B cell (primary cell): ENCODE measurements at regions not wholly inside any gene's neighbourhood (a gene's known extent, or its start where the extent isn't known, plus 50 kb on each side); places are given as distances from the start of the nearest gene placed in this dataset.

Experiments used
- ATAC-seq: fragments of 200-7000 bp; cut with Tn5 transposase; one replicate; pipeline ENCODE4 v1.10.0; 2021; ENCODE audit warnings: low read depth, mild to moderate bottlenecking, moderate number of reproducible peaks, moderate library complexity
- CTCF ChIA-PET: fragments of 350-600 bp; sonication (Branson Sonifier 250); formaldehyde crosslinking; loops from one replicate; lab custom pipeline; 2021; ENCODE audit warnings: antibody characterized with exemption, inconsistent platforms; lab: Charles Lee
- POLR2A ChIA-PET: fragments of 350-600 bp; sonication (Branson Sonifier 250); formaldehyde crosslinking; loops from one replicate; lab custom pipeline; 2021; ENCODE audit warnings: antibody characterized with exemption; lab: Charles Lee
- DNase-seq: peaks from one replicate; pipeline ENCODE4 v3.0.0; 2013
- H2AFZ ChIP-seq: 2 replicates; pipeline ENCODE4 v1.6.1; 2012; ENCODE audit warnings: mild to moderate bottlenecking, low read depth, low read length; ENCODE audit not compliant: insufficient read depth, poor library complexity, severe bottlenecking
- H3K27ac ChIP-seq, 2 donors: 1 replicate in 1 of 2; 2 replicates in 1 of 2; pipeline ENCODE4 v1.5.1; 2012 to 2013; ENCODE audit warnings: low read length in 2 of 2, mild to moderate bottlenecking in 2 of 2, moderate library complexity in 1 of 2
- H3K27me3 ChIP-seq, 4 experiments: fragments of 200-600 bp in 1 of 4; sonication (generic) in 1 of 4; replicated peaks in 1 of 4; 1 replicate in 2 of 4; 2 replicates in 2 of 4; pipeline versions ENCODE4 v1.6.1 to v1.7.0; 2013 to 2016; ENCODE audit warnings: low read length in 3 of 4, mild to moderate bottlenecking in 2 of 4, mixed read lengths in 1 of 4, moderate library complexity in 1 of 4; ENCODE audit not compliant: insufficient read depth in 4 of 4, control insufficient read depth in 3 of 4; ENCODE audit errors: control extremely low read depth in 1 of 4
- H3K36me3 ChIP-seq, 2 experiments: replicated peaks in 1 of 2; 1 replicate in 1 of 2; 2 replicates in 1 of 2; pipeline versions ENCODE4 v1.6.1 to v1.7.1; 2013; ENCODE audit warnings: low read length in 1 of 2; ENCODE audit not compliant: insufficient read depth in 2 of 2, control insufficient read depth in 1 of 2; ENCODE audit errors: control extremely low read depth in 1 of 2, extremely low read depth in 1 of 2
- H3K4me1 ChIP-seq, 2 donors: fragments of 200-600 bp in 1 of 2; sonication (generic) in 1 of 2; 1 replicate in 1 of 2; 2 replicates in 1 of 2; pipeline versions ENCODE4 v1.5.1 to v1.6.1; 2013 to 2017; ENCODE audit warnings: low read length in 2 of 2; ENCODE audit not compliant: control insufficient read depth in 2 of 2, insufficient read depth in 2 of 2
- H3K4me2 ChIP-seq: replicated peaks from 2 replicates; pipeline ENCODE3; 2012; ENCODE audit warnings: mild to moderate bottlenecking, low read depth, low read length; ENCODE audit not compliant: poor library complexity, severe bottlenecking
- H3K4me3 ChIP-seq, 5 experiments: fragments of 200-600 bp in 1 of 5; sonication (generic) in 1 of 5; 1 replicate in 3 of 5; 2 replicates in 2 of 5; pipeline versions ENCODE4 v1.5.1 to v1.7.0; 2011 to 2016; ENCODE audit warnings: low read length in 4 of 5, mild to moderate bottlenecking in 4 of 5, low read depth in 2 of 5, control low read depth in 1 of 5, moderate library complexity in 1 of 5; ENCODE audit not compliant: insufficient read depth in 1 of 5; ENCODE audit errors: control extremely low read depth in 1 of 5, extremely low read depth in 1 of 5
- H3K79me2 ChIP-seq: fragments of 200-600 bp; sonication (generic); one replicate; pipeline ENCODE4 v1.6.0; 2016; ENCODE audit warnings: low read length; ENCODE audit not compliant: control insufficient read depth, insufficient read depth
- H3K9ac ChIP-seq: fragments of 200-600 bp; sonication (generic); 2 replicates; pipeline ENCODE4 v1.6.1; 2017; ENCODE audit warnings: mild to moderate bottlenecking, low read length, moderate library complexity
- H3K9me3 ChIP-seq, 3 donors: one replicate each; pipeline versions ENCODE4 v1.6.1 to v1.7.1; 2013; ENCODE audit warnings: low read length in 2 of 3; ENCODE audit not compliant: control insufficient read depth in 2 of 3, insufficient read depth in 1 of 3; ENCODE audit errors: control extremely low read depth in 1 of 3
- H4K20me1 ChIP-seq: 2 replicates; pipeline ENCODE4 v1.6.0; 2012; ENCODE audit warnings: mild to moderate bottlenecking, low read length; ENCODE audit not compliant: insufficient read depth, control insufficient read depth, poor library complexity, severe bottlenecking
- H3K27ac Mint-ChIP-seq: one replicate; pipeline ENCODE4 v1.8.0; 2021; ENCODE audit warnings: mixed read lengths
- H3K27me3 Mint-ChIP-seq: one replicate; pipeline ENCODE4 v1.8.0; 2021; ENCODE audit warnings: mixed read lengths
- H3K4me1 Mint-ChIP-seq: one replicate; pipeline ENCODE4 v1.8.0; 2021; ENCODE audit warnings: mixed read lengths
- H3K4me3 Mint-ChIP-seq: one replicate; pipeline ENCODE4 v1.8.0; 2021; ENCODE audit warnings: mixed read lengths
- H3K9me3 Mint-ChIP-seq: one replicate; pipeline ENCODE4 v1.8.0; 2022; ENCODE audit warnings: mixed read lengths; ENCODE audit not compliant: insufficient read depth
- EZH2 ChIP-seq: IDR thresholded peaks from 2 replicates; pipeline ENCODE4 v1.6.1; 2012; ENCODE audit warnings: borderline replicate concordance, low read depth, mild to moderate bottlenecking, moderate library complexity, low read length; ENCODE audit not compliant: insufficient read depth, poor library complexity, severe bottlenecking
- WGBS: methylation state at CpG from one replicate; pipeline ENCODE4 v1.1.5; 2013; ENCODE audit warnings: missing lambda C conversion rate; ENCODE audit not compliant: insufficient coverage; 5-methylcytosine and 5-hydroxymethylcytosine counted together
- intact Hi-C: fragments of 100-400 bp; cut with micrococcal nuclease; formaldehyde crosslinking; loops from one replicate; pipeline ENCODE4 v1.10.0; 2022
- TF ChIP-seq, protein P1 (sequence below): fragments of 200-600 bp; IDR thresholded peaks from one replicate; pipeline ENCODE4 v1.8.0; 2022; ENCODE audit warnings: antibody characterized with exemption, mild to moderate bottlenecking

DNA sequence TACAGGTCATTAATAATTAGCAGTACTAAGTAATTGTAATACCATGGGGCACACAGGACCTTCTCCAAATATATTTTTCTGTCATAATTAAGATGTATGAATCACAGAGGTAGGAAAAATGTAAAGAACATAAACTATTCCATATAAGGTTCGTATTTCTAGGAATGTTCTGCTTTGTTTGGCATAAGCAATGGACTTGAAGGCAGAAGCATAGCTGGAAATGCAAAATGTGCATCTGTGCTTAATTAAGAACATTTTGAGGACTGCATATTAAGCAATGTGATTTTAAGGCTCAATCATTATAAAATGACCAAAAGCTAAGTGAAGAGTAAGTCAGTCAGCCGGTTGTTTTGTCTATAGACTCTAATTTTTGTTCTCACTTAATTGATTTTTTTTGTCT, 123.2 kb downstream of the RBM43 start:
- no peak overlapping the region for H3K9ac ChIP-seq
- no peaks in the 10 kb centered on the region for H3K9me3 ChIP-seq
- no peak overlapping the region for H3K4me2 ChIP-seq
- no peaks in the 10 kb centered on the region for H3K79me2 ChIP-seq
- no peak overlapping the region for H3K4me3 Mint-ChIP-seq
- no peak for TF ChIP-seq EZH2
- TF ChIP-seq, protein P1, sequence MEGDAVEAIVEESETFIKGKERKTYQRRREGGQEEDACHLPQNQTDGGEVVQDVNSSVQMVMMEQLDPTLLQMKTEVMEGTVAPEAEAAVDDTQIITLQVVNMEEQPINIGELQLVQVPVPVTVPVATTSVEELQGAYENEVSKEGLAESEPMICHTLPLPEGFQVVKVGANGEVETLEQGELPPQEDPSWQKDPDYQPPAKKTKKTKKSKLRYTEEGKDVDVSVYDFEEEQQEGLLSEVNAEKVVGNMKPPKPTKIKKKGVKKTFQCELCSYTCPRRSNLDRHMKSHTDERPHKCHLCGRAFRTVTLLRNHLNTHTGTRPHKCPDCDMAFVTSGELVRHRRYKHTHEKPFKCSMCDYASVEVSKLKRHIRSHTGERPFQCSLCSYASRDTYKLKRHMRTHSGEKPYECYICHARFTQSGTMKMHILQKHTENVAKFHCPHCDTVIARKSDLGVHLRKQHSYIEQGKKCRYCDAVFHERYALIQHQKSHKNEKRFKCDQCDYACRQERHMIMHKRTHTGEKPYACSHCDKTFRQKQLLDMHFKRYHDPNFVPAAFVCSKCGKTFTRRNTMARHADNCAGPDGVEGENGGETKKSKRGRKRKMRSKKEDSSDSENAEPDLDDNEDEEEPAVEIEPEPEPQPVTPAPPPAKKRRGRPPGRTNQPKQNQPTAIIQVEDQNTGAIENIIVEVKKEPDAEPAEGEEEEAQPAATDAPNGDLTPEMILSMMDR, result no peak
- H3K4me3 ChIP-seq, result no peak overlapping the region
- H3K27ac Mint-ChIP-seq, result no peak overlapping the region
- DNase-seq, result no peak
- H3K9me3 Mint-ChIP-seq, result no peaks in the 10 kb centered on the region
- no peak for ATAC-seq
- H3K36me3 ChIP-seq, result no peaks in the 10 kb centered on the region
- CTCF ChIA-PET, result no interaction called here
- POLR2A ChIA-PET, result no interaction called here
- no peak overlapping the region for H2AFZ ChIP-seq
- H3K4me1 Mint-ChIP-seq, result no peaks in the 10 kb centered on the region
- no peaks in the 10 kb centered on the region for H3K4me1 ChIP-seq
- H3K27me3 ChIP-seq, result peaks cover 0 to 2% (median 0%) of the 10 kb centered on the region in 4 experiments
- no peak overlapping the region for H3K27ac ChIP-seq
- no CpG with 5 or more reads among the region's 2 CpGs for WGBS
- no peaks in the 10 kb centered on the region for H4K20me1 ChIP-seq
- intact Hi-C loops, result no loop called here
- no peaks in the 10 kb centered on the region for H3K27me3 Mint-ChIP-seq

DNA sequence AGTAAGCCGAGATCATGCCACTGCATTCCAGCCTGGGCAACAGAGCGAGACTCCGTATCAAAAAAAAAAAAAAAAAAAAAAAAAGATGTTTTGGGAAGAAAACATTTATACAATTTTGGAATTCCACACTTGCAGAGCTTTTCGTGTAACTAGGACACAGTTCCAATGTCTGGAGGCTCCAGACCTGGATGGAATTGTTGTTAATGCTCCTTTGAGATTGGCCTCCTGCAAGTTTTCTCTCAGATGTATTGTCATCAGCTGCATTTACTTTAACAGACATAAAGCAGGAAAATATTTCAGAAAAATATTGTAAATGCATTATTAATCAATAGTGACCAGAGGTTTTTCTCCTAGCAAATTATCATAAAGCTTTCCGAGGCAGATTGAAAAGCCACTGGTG, 124.1 kb downstream of the RBM43 start:
- Histone ChIP-seq H3K9me3 (no peaks in the 10 kb centered on the region), H3K79me2 (no peaks in the 10 kb centered on the region), H3K36me3 (no peaks in the 10 kb centered on the region), H3K4me1 (no peaks in the 10 kb centered on the region), H3K4me2 (no peak overlapping the region), H3K9ac (no peak overlapping the region), H3K27me3 (peaks cover 0 to 2% (median 0%) of the 10 kb centered on the region in 4 experiments), H3K27ac (no peak overlapping the region), H4K20me1 (no peaks in the 10 kb centered on the region), H3K4me3 (no peak overlapping the region), H2AFZ (no peak overlapping the region)
- Mint-ChIP-seq H3K27me3 (no peaks in the 10 kb centered on the region), H3K9me3 (no peaks in the 10 kb centered on the region), H3K4me3 (no peak overlapping the region), H3K27ac (no peak overlapping the region), H3K4me1 (no peaks in the 10 kb centered on the region)
- ChIA-PET CTCF (no interaction called here), POLR2A (no interaction called here)
- no peak for DNase-seq
- WGBS, result no CpG with 5 or more reads among the region's 5 CpGs
- intact Hi-C loops, result no loop called here
- ATAC-seq, result no peak
- TF ChIP-seq EZH2, result no peak
- TF ChIP-seq, protein P1, result no peak
